Medulla oblongata (tissue), 1 donor: ENCODE measurements at regions not wholly inside any gene's neighbourhood (a gene's known extent, or its start where the extent isn't known, plus 50 kb on each side); places are given as distances from the start of the nearest gene placed in this dataset.
"Not testable (repeated sequence)": the region's sequence is repeated elsewhere in the genome, so short reads cannot be mapped to it uniquely, and the experiment has no call there.

Experiments
- DNase-seq: peaks from one replicate; pipeline ENCODE4 v3.0.0-alpha.2; 2015; ENCODE audit errors: extremely low spot score

- not testable (repeated sequence) for DNase-seq
These were observed 188.7 kb upstream of the NDUFV2 start for GRCh38 chr18:8913606-8914403.

DNA sequence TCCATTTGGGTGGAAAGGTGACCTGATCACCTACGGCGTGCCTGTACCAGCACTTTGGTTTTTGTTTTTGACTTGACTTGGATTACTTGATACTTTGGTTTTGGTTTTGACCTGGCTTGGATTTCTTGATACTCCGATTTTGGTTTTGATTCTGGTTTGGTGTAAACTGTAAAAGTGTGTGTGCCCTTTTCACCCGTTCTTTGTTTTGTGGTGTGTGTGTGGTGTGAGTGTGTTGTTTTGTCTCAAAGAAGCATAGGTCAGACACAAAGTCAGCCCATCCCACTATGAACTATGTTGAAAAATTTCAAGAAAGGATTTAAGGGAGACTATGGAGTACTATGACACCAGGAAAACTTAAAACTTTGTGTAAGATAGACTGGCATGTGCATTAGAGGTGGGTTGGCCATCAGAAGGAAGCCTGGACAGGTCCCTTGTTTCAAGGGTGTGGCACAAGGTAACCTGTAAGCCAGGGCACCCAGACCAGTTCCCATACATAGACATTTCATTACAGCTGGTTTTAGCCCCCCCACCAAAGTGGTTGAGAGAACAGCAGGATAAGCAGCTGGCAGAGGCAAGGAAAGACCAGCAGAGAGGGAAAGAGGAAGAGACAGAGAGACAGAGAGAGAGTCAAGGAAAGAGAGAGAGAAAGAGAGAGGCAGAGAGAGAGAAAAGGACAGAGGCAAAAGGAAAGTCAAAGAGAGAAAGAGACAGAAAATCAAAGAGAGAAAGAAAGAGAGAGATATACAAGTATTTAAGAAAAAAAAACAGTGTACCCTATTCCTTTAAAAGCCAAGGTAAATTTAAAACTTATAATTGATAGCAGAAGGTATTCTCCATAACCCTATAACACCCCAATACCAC is 187.9 kb upstream of the NDUFV2 start:
- DNase-seq = not testable (repeated sequence)

DNA sequence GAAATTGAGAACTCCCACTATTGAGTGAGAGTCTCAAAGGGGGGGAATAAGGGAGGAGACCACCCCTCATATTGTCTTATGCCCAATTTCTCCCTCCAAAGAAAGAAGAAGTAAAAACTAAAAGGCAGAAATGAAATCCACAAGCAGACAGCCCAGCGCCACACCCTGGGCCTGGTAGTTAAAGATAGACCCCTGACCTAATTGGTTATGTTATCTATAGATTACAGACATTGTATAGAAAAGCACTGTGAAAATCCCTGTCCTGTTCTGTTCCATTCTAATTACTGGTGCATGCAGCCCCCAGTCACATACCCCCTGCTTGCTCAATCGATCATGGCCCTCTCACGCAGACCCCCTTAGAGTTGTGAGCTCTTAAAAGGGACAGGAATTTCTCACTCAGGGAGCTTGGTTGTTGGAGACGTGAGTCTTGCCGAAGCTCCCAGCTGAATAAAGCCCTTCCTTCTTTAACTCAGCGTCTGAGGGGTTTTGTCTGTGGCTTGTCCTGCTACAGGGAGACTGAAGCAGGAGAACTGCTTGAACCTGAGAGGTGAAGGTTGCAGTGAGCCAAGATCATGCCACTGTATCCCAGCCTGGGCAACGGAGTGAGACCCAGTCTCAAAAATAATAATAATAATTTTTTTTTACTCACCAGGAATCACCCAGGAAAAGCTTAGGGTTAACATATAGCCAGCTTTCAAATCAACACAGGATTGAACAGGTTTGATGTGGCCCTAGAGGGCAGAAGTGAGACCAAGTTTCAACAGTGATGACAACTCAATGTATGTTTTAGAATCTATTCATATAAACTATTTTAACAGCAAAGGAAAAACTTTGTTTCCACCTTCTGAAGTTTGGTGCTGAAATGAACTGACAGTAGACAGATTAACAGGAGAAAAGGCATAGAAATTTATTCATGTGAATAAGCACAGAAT is 181.4 kb upstream of the NDUFV2 start:
- DNase-seq = not testable (repeated sequence)

- no peak for DNase-seq
These were observed 176.0 kb upstream of the NDUFV2 start for GRCh38 chr18:8926464-8926863.

DNA sequence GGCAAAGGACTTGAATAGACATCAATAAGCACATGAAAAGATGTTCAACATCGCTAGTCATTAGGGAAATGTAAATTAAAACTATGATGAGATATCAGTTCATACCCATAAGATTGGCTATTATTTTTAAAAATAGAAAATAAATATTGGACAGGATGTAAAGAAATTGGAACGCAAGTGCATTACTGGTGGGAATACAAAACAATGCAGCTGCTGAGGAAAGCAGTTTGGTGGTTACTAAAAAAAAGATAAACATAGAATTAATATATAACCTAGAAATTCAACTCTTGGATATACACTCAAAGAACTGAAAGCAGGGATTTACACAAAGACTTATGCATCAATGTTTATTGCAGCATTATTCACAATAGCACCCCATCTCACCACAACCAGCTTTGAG is 174.5 kb upstream of the NDUFV2 start:
- no peak for DNase-seq

GRCh38 chr18:8928847-8929780 is 173.4 kb upstream of the NDUFV2 start:
- DNase-seq = no peak

GRCh38 chr18:8930990-8931616 is 171.4 kb upstream of the NDUFV2 start:
- no peak for DNase-seq

GRCh38 chr18:8932866-8933265 is 169.6 kb upstream of the NDUFV2 start:
- DNase-seq = no peak

DNA sequence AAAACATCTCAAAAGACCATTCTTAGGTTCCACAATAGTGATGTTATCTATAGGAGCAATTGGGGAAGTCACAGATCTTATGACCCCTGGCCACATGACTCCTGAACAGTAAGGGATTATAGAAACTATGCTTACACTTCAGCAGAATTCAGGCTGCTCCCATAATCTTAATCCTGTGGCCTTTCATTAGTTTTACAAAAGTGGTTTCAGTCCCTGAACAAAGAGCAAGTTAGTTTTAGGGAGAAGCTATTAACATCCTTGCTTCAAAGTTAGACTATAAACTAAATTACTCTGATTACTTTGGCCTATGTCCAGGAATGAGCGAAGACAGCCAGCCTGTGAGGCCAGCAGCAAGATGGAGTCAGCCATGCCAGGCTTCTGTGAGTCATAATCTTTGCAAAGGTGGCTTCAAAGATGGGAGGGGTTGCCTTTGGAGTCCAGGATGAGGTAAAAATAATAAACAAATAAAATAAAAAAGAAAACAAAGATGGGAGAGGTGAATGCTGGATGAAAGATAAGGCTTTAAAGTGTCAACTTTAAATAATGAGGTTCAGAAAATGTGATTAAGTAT is 168.7 kb upstream of the NDUFV2 start:
- DNase-seq = no peak

DNA sequence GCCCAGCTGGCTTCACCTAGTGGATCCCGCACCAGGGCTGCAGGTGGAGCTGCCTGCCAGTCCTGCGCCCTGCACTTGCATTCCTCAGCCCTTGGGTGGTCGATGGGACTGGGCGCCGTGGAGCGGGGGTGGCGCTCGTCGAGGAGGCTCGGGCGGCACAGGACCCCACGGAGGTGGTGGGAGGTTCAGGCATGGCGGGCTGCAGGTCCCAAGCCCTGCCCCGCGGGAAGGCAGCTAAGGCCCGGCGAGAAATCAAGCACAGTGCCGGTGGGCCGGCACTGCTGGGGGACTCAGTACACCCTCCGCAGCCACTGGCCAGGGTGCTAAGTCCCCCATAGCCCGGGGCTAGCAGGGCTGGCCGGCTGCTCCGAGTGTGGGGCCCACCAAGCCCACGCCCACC is 167.2 kb upstream of the NDUFV2 start:
- DNase-seq = not testable (repeated sequence)

DNA sequence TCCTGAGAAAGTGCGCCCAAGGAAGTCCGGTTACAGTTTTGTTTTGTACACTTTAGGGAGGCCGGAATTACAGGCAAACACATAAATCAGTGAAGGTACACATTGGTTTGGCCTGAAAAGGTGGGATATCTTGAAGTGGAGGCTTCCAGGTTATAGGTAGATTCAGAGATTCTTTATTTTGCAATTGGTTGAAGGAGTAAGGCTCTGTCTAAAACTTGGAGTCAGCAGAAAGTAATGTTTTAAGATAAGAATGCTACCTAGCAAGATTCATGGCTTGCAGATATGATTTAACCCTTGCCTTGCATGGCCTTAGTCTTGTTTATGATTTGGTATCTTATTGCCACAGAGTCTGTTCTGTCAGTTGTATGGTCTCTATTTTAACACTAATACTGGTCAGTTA is 165.9 kb upstream of the NDUFV2 start:
- DNase-seq = no peak

DNA sequence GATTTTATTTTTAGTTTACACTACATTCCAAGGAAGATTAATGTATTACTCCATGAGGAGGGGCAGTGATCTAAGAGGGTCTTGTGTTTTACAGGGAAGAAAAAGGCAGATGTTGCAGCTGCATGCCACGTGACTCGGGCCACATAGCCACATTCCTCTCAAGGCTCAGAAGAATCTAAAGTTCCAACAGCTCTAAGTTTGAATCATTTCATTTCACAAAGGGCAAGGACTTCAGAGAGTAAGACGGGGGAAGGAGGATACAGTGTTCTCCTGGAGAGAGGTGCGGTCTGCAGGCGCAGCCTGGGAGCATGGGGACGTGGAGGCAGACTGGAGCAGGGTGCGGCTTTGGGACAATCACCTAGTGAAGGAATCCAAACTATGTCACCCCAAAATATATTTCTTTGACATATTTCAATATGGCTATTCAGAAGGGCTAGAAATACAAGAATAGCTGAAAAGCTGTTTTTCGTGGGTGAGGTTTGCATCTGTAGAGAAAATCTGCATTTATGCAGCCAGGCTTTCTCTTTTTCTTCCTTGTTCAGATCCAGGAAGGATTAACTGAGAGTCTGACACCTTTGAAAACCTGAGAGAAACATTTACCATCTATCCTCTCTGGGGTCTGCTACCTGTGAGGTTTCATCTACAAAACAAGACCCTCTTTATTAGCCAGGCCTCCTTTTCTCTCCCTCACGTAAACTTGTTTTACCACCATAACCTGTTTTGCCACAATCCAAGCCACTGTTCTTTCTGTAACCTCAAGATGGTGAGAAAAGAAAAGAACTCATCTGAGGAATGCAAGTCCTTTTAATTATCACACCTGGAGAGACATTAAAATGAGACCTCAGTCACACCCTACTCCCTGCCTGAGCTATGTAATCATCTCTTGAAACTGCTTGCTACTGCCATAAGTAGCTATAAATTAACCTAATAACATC is 165.1 kb upstream of the NDUFV2 start:
- no peak for DNase-seq

GRCh38 chr18:8938817-8939216 is 163.7 kb upstream of the NDUFV2 start:
- peak; percentile 38 for DNase-seq

GRCh38 chr18:8942021-8942908 is 160.2 kb upstream of the NDUFV2 start:
- no peak for DNase-seq

GRCh38 chr18:8942909-8943545 is 159.5 kb upstream of the NDUFV2 start:
- DNase-seq = peak; percentile 41

DNA sequence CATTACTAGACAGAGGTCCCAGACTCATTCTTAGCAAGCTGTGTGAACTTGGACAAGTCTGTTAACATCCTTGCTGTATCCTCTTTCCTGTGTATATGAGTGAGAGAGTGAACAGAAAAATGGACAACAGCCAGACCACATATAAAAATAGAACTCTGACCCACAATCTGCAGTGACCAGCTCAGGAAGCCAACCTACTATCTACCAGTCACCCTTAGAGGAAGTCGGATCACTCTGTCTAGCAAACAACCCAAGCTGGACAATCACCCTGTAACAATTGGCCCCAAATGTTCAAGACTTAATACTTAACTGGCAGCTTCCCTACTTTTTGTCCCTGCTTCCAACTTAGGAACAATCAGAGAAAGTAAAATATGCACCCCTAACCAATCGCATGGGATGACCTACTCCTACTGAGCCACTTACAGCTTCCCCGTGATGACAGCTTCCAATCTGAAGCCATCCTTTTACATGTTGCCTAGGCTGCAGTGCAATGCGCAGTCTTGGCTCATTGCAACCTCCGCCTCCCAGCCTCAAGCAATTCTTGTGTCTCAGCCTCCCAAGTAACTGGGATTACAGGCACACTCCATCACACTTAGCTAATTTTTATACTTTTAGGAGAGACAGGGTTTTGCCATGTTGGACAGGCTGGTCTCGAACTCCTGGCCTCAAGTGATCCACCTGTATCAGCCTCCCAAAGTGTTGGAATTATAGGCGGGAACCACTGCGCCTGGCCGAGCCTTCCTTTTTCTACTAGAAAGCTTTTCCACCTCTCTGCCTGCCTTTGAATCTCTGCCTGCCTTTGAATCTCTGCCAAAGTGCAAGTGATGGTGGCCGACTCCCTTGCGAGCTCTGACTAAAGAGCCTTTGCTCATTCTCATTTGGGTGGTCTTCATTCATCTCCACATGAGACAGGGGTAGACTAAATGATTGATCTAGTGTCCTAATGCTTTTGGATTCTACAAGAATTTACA is 158.3 kb upstream of the NDUFV2 start:
- DNase-seq = peak; percentile 47
